Prostate gland (tissue), 2 donors: ENCODE measurements at regions not wholly inside any gene's neighbourhood (a gene's known extent, or its start where the extent isn't known, plus 50 kb on each side); places are given as distances from the start of the nearest gene placed in this dataset.

ENCODE experiments used
- CTCF ChIP-seq, 4 experiments: fragments of 200-600 bp in 2 of 4; fragments of 450-650 bp in 2 of 4; sonication (generic) in 2 of 4; IDR thresholded peaks; 1 replicate in 3 of 4; 2 replicates in 1 of 4; pipeline ENCODE4 v1.5.1; 2016 to 2019; ENCODE audit warnings: antibody characterized with exemption in 4 of 4, mild to moderate bottlenecking in 2 of 4, moderate library complexity in 2 of 4
- POLR2A ChIP-seq: fragments of 450-650 bp; IDR thresholded peaks from one replicate; pipeline ENCODE4 v1.6.1; 2016; ENCODE audit warnings: antibody characterized with exemption, mild to moderate bottlenecking
- POLR2AphosphoS5 ChIP-seq: sonication (generic); formaldehyde crosslinking; IDR thresholded peaks from one replicate; pipeline ENCODE4 v1.6.1; 2017; ENCODE audit warnings: antibody characterized with exemption

DNA sequence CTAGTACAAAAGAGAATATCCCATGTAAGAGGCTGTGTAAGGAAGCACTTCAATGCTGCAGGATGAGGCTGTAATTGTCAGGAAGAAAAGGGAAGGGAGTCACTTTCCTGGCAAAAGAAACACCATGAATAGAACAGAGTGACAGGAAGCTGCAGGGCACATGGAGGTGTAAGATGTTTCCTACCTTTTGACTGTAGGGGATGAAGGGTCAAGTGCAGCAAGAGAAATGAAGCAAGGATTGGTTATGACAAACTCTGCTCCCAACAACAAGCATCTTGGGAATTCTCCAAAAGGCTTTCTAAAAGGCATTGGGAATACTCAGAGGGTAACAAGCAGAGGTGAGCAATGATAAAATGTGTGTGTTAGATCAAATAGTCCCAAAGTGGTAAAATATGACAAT, 74.3 kb upstream of the NPY2R start:
- TF ChIP-seq CTCF (IDR thresholded peaks at IDR 0.05) (no peak), POLR2AphosphoS5 (no peak), POLR2A (no peak)
